ENCODE measurements at regions not wholly inside any gene's neighbourhood (a gene's known extent, or its start where the extent isn't known, plus 50 kb on each side); places are given as distances from the start of the nearest gene placed in this dataset.
"Not testable (repeated sequence)": the region's sequence is repeated elsewhere in the genome, so short reads cannot be mapped to it uniquely, and the experiment has no call there.

DNA sequence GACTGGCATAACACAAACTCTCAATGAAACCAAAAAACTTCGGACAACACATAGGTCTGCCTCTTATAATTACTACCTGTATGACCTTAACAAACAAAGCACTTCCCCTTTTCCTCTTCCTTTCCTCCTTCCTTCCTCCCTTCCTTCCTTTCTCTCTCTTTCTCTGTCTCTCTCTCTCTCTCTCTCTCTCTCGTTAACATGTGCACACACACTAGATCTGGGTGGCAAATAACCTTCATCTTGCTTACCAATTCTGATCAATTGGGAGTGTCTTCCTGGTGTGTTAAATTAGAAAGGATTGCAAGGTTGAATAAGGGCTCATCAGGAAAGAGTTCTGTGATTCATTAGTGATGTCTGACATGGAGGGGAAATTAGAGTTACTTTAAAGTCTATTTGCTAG lies 307.8 kb upstream of the PRKD1 start:
- H3K27ac Mint-ChIP-seq, result no peak overlapping the region
- no peaks in the 10 kb centered on the region for H3K9me3 Mint-ChIP-seq (ENCODE audit: insufficient read depth)
- CTCF ChIA-PET, result no interaction called here
- no peak overlapping the region for H3K4me3 Mint-ChIP-seq
- no peaks in the 10 kb centered on the region for H3K27me3 Mint-ChIP-seq (ENCODE audit: low read depth)
- no peaks in the 10 kb centered on the region for H3K36me3 Mint-ChIP-seq (ENCODE audit: low read depth)
- POLR2A ChIA-PET, result no interaction called here
- DNase-seq (no peak), ATAC-seq (no peak)
- H3K4me1 Mint-ChIP-seq (ENCODE audit: low read depth), result no peaks in the 10 kb centered on the region

DNA sequence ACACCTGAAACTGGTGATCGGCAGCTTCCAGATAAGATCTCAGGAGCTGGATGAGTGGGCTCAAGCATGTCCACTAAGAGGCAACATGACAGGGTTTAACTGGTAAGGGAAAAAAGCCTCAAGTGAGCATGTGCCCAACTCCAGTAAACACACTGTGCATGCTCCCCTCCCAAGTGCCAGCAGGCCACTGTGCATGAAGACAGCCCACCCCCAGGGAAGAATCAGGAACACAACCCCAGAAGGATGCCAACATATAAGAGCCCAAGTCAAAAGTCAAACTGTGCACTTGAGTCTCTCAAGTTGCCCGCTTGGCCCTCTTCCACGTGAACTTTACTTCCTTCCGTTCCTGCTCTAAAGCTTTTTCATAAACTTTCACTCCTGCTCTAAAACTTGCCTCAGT lies 311.3 kb upstream of the PRKD1 start:
- Mint-ChIP-seq H3K4me1 (ENCODE audit: low read depth) (no peaks in the 10 kb centered on the region), H3K9me3 (ENCODE audit: insufficient read depth) (no peaks in the 10 kb centered on the region), H3K36me3 (ENCODE audit: low read depth) (no peaks in the 10 kb centered on the region), H3K27ac (no peak overlapping the region), H3K27me3 (ENCODE audit: low read depth) (no peaks in the 10 kb centered on the region), H3K4me3 (no peak overlapping the region)
- DNase-seq, result no peak
- ATAC-seq, result no peak
- POLR2A ChIA-PET, result interaction anchor here (0.7 kb wide), 1 partner anchor 282 kb away, joined by 3 read pairs; no protein-coding TSS in a partner anchor
- CTCF ChIA-PET, result no interaction called here

DNA sequence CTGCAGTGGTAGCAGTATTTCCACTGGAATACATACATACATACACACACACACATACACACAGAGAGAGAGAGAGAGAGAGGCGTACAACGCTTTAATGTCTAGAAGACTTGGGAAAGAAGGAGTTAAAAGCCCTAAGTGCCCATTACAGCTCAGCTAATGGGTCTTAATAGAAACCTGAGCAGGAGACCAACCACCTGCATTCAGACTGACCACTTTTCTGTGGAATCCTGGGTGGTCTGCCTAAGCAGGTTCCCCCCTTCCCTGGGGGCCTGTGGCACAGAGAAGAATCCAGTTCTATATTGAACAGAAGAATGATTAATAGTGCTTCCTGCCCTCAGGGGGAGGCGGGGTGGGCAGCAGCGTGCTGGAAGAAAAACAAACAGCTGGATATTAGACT lies 312.4 kb upstream of the PRKD1 start:
- no peak overlapping the region for H3K4me3 Mint-ChIP-seq
- no peak for DNase-seq
- H3K27me3 Mint-ChIP-seq (ENCODE audit: low read depth), result no peaks in the 10 kb centered on the region
- no peaks in the 10 kb centered on the region for H3K4me1 Mint-ChIP-seq (ENCODE audit: low read depth)
- POLR2A ChIA-PET, result no interaction called here
- no peak for ATAC-seq
- no peaks in the 10 kb centered on the region for H3K36me3 Mint-ChIP-seq (ENCODE audit: low read depth)
- CTCF ChIA-PET, result no interaction called here
- no peak overlapping the region for H3K27ac Mint-ChIP-seq
- no peaks in the 10 kb centered on the region for H3K9me3 Mint-ChIP-seq (ENCODE audit: insufficient read depth)

GRCh38 chr14:30240685-30241084 lies 313.0 kb upstream of the PRKD1 start:
- DNase-seq, result no peak
- no peaks in the 10 kb centered on the region for H3K4me1 Mint-ChIP-seq (ENCODE audit: low read depth)
- POLR2A ChIA-PET, result no interaction called here
- H3K27ac Mint-ChIP-seq, result no peak overlapping the region
- no peak for ATAC-seq
- no peaks in the 10 kb centered on the region for H3K9me3 Mint-ChIP-seq (ENCODE audit: insufficient read depth)
- no peak overlapping the region for H3K4me3 Mint-ChIP-seq
- CTCF ChIA-PET, result no interaction called here
- H3K36me3 Mint-ChIP-seq (ENCODE audit: low read depth), result no peaks in the 10 kb centered on the region
- no peaks in the 10 kb centered on the region for H3K27me3 Mint-ChIP-seq (ENCODE audit: low read depth)

GRCh38 chr14:30242744-30243143 lies 315.1 kb upstream of the PRKD1 start:
- DNase-seq, result no peak
- Mint-ChIP-seq H3K27ac (no peak overlapping the region), H3K27me3 (ENCODE audit: low read depth) (no peaks in the 10 kb centered on the region), H3K9me3 (ENCODE audit: insufficient read depth) (no peaks in the 10 kb centered on the region), H3K4me1 (ENCODE audit: low read depth) (no peaks in the 10 kb centered on the region), H3K4me3 (no peak overlapping the region), H3K36me3 (ENCODE audit: low read depth) (no peaks in the 10 kb centered on the region)
- CTCF ChIA-PET, result no interaction called here
- POLR2A ChIA-PET, result no interaction called here
- ATAC-seq, result no peak

DNA sequence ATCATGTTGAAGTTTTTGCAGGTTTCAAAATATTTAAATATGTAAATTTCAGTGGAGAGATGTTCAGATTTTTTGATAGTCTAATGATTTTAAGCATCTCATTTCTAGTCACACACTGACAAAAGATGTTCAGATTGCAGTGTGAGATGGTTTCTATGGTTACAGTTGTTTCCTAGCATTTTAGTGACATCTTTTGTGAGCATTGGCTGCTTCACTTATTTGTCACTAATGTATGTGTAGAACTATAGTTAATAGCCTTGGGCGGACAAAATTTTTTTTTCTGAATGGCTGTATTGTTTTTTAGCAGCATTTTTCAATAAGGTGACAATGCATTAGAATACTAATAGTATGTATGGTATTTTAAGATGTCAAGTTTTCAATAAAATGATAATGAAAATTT lies 315.6 kb upstream of the PRKD1 start:
- no peaks in the 10 kb centered on the region for H3K9me3 Mint-ChIP-seq (ENCODE audit: insufficient read depth)
- H3K36me3 Mint-ChIP-seq (ENCODE audit: low read depth), result no peaks in the 10 kb centered on the region
- H3K4me1 Mint-ChIP-seq (ENCODE audit: low read depth), result no peaks in the 10 kb centered on the region
- ChIA-PET POLR2A (no interaction called here), CTCF (no interaction called here)
- H3K27ac Mint-ChIP-seq, result no peak overlapping the region
- H3K4me3 Mint-ChIP-seq, result no peak overlapping the region
- no peaks in the 10 kb centered on the region for H3K27me3 Mint-ChIP-seq (ENCODE audit: low read depth)
- ATAC-seq, result no peak
- DNase-seq, result no peak

DNA sequence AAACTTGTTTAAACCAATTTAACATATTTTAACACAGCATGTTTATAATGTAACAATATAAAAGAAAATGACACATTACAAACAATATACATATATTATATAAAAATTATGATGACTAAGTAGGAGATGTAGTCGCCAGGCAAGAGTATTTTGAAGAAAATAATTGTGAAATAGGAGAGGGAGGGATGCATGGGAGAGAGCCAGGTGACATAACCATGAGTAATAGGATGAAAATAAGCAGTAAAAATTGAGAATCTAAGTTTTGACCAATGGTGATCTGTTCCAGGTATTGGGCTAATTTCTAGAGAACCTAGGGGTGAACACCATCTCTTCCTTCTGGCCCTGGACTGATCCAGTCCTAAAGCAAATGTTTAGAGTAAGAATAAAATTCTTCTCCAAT lies 315.2 kb upstream of the G2E3 start:
- DNase-seq, result no peak
- no peak overlapping the region for H3K4me3 Mint-ChIP-seq
- no peak overlapping the region for H3K27ac Mint-ChIP-seq
- no peak for ATAC-seq
- no peaks in the 10 kb centered on the region for H3K9me3 Mint-ChIP-seq (ENCODE audit: insufficient read depth)
- H3K4me1 Mint-ChIP-seq (ENCODE audit: low read depth), result no peaks in the 10 kb centered on the region
- ChIA-PET POLR2A (no interaction called here), CTCF (no interaction called here)
- H3K36me3 Mint-ChIP-seq (ENCODE audit: low read depth), result no peaks in the 10 kb centered on the region
- H3K27me3 Mint-ChIP-seq (ENCODE audit: low read depth), result no peaks in the 10 kb centered on the region

DNA sequence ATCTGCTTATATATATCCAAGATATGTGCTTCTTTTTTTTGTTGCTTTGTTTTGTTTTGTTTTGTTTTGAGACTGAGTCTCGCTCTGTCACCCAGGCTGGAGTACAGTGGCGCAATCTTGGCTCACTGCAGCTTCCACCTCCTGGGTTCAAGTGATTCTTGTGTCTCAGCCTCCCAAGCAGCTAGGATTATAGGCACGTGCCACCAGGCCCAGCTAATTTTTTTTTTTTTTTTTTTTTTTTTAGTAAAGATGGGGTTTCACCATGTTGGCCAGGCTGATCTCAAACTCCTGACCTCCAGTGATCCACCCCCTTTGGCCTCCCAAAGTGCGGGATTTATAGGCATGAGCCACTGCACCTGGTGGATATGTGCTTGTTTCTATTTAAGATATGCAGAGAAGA lies 314.6 kb upstream of the G2E3 start:
- ATAC-seq; CTCF ChIA-PET; H3K9me3 Mint-ChIP-seq (ENCODE audit: insufficient read depth): not testable (repeated sequence)

GRCh38 chr14:30251017-30251416 lies 307.9 kb upstream of the G2E3 start:
- H3K9me3 Mint-ChIP-seq (ENCODE audit: insufficient read depth), result no peaks in the 10 kb centered on the region
- H3K27ac Mint-ChIP-seq, result no peak overlapping the region
- H3K4me3 Mint-ChIP-seq, result no peak overlapping the region
- ChIA-PET CTCF (interaction anchor here (1.7 kb wide), 1 partner anchor 20 kb away, joined by 5 read pairs; no protein-coding TSS in a partner anchor), POLR2A (no interaction called here)
- DNase-seq (no peak), ATAC-seq (no peak)
- H3K36me3 Mint-ChIP-seq (ENCODE audit: low read depth), result no peaks in the 10 kb centered on the region
- no peaks in the 10 kb centered on the region for H3K4me1 Mint-ChIP-seq (ENCODE audit: low read depth)
- no peaks in the 10 kb centered on the region for H3K27me3 Mint-ChIP-seq (ENCODE audit: low read depth)

More for the DNA sequence above, 314.6 kb upstream of the G2E3 start:
- DNase-seq; H3K36me3 Mint-ChIP-seq (ENCODE audit: low read depth); H3K27me3 Mint-ChIP-seq (ENCODE audit: low read depth); POLR2A ChIA-PET; H3K4me1 Mint-ChIP-seq (ENCODE audit: low read depth); H3K4me3 Mint-ChIP-seq; H3K27ac Mint-ChIP-seq: not testable (repeated sequence)

GRCh38 chr14:30251557-30252100 lies 307.3 kb upstream of the G2E3 start:
- H3K27ac Mint-ChIP-seq, result no peak overlapping the region
- no peak overlapping the region for H3K4me3 Mint-ChIP-seq
- no peak for DNase-seq
- H3K36me3 Mint-ChIP-seq (ENCODE audit: low read depth), result no peaks in the 10 kb centered on the region
- H3K27me3 Mint-ChIP-seq (ENCODE audit: low read depth), result no peaks in the 10 kb centered on the region
- no peaks in the 10 kb centered on the region for H3K4me1 Mint-ChIP-seq (ENCODE audit: low read depth)
- ATAC-seq, result no peak
- POLR2A ChIA-PET, result no interaction called here
- CTCF ChIA-PET, result interaction anchor here (1.4 kb wide), 1 partner anchor 19 kb away, joined by 7 read pairs; no protein-coding TSS in a partner anchor
- H3K9me3 Mint-ChIP-seq (ENCODE audit: insufficient read depth), result no peaks in the 10 kb centered on the region

GRCh38 chr14:30252151-30252550 lies 306.8 kb upstream of the G2E3 start:
- DNase-seq (no peak), ATAC-seq (no peak)
- Mint-ChIP-seq H3K4me1 (ENCODE audit: low read depth) (no peaks in the 10 kb centered on the region), H3K36me3 (ENCODE audit: low read depth) (no peaks in the 10 kb centered on the region), H3K27ac (no peak overlapping the region), H3K27me3 (ENCODE audit: low read depth) (no peaks in the 10 kb centered on the region), H3K4me3 (no peak overlapping the region), H3K9me3 (ENCODE audit: insufficient read depth) (no peaks in the 10 kb centered on the region)
- POLR2A ChIA-PET, result no interaction called here
- CTCF ChIA-PET, result interaction anchor here (1.4 kb wide), 1 partner anchor 19 kb away, joined by 7 read pairs; no protein-coding TSS in a partner anchor

DNA sequence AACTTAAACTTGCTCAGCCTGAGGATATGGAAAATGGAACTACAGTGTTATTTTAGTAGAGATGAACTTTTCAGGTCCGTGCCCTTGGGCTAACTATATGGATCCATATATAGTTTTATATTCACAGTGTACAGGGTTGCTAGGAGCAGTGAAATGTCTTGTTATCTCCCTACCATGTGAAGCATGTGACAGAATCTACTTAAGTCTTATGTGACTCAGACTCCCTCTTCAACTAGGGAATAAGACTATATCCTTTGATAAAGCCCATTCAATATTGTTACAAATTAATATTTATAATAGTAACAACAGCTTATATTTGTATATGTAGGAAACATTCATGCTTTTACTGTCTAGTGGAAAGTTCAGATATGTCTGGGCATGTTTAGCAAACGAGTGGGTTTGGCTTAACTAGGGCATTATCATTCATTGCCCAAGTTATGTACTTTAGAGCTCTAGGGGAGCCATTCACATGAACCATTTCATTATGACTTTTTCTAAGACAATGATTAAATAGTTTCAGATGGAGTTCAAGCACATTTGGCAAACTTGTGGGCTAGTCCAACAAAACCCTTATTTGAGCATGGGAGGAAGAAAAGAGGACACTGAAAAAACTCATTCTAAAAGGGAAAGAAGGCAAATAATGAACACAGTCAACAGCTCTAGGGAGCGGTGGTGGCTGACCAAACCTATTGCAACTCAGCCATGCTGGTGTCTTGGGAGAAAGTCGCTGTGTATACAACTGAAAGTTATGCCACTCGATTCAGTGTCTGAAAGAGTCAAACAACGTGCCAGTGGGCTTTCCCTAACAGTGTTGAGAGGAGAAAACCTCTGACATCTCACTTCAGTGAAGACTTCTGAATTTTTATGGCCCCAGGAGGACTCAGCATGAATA lies 305.9 kb upstream of the G2E3 start:
- ChIA-PET POLR2A (no interaction called here), CTCF (interaction anchor here (1.4 kb wide), 1 partner anchor 18 kb away, joined by 7 read pairs; no protein-coding TSS in a partner anchor)
- no peak overlapping the region for H3K27ac Mint-ChIP-seq
- H3K9me3 Mint-ChIP-seq (ENCODE audit: insufficient read depth), result no peaks in the 10 kb centered on the region
- H3K36me3 Mint-ChIP-seq (ENCODE audit: low read depth), result no peaks in the 10 kb centered on the region
- no peak for DNase-seq
- no peaks in the 10 kb centered on the region for H3K27me3 Mint-ChIP-seq (ENCODE audit: low read depth)
- H3K4me1 Mint-ChIP-seq (ENCODE audit: low read depth), result no peaks in the 10 kb centered on the region
- no peak overlapping the region for H3K4me3 Mint-ChIP-seq
- ATAC-seq, result no peak

Measured in activated CD8-positive, alpha-beta T cell treated with anti-CD3 and anti-CD28 coated beads, Interleukin-2, amount 10 ng/mL, durations not matched to agents 7 days and 5 days (primary cell).